K562 (cell line): ENCODE measurements at regions not wholly inside any gene's neighbourhood (a gene's known extent, or its start where the extent isn't known, plus 50 kb on each side); places are given as distances from the start of the nearest gene placed in this dataset.

Experiments
- IRF2 ChIP-seq: sonication (generic); formaldehyde crosslinking; IDR thresholded peaks from 2 replicates; pipeline ENCODE4 v1.8.1; 2022; ENCODE audit warnings: mild to moderate bottlenecking, missing genetic modification reagents
- LEF1 ChIP-seq: fragments of 450-650 bp; IDR thresholded peaks from 2 replicates; pipeline ENCODE4 v1.6.1; 2016; ENCODE audit warnings: mild to moderate bottlenecking
- ZBTB40 ChIP-seq, 2 experiments: fragments of 450-650 bp in 1 of 2; sonication (generic) in 1 of 2; formaldehyde crosslinking in 1 of 2; IDR thresholded peaks; 2 replicates each; pipeline versions ENCODE4 v1.7.1 to v1.9.0; 2016 to 2022; ENCODE audit warnings: inconsistent platforms in 1 of 2, mild to moderate bottlenecking in 1 of 2, missing genetic modification reagents in 1 of 2

DNA sequence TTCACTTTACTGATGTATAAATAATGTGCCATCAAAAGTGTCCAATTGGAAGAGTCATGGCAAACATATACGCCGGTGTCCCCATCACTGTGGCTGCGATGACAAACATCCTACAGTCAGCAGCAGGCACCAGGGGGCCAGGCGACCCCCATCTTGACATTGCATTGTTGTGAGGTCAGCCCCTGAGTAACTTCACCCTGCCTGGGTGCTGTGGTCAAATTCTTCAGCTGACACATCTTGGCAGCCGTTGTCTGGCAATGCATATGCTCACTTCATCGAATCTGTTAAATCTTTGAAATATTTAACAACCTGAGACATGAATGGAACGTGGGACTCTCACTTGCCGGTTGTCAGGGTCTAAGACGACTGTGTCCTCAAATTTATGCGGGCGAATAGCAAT is 430.9 kb downstream of the BRD1 start (continued):
- no peak for TF ChIP-seq ZBTB40 (IDR thresholded peaks at IDR 0.05)
- no peak for TF ChIP-seq ZBTB40 (CRISPR knock-in tag; IDR thresholded peaks at IDR 0.05)
- TF ChIP-seq LEF1 = no peak
- TF ChIP-seq IRF2 (CRISPR knock-in tag) = no peak
